ENCODE measurements at regions not wholly inside any gene's neighbourhood (a gene's known extent, or its start where the extent isn't known, plus 50 kb on each side); places are given as distances from the start of the nearest gene placed in this dataset.

- Histone ChIP-seq H3K4me2 (ENCODE audit: low read depth, low read length) (no peak overlapping the region), H2AFZ (ENCODE audit: low read length) (no peak overlapping the region), H3K9me2 (replicated peaks; ENCODE audit: insufficient read depth, low read length) (no peaks in the 10 kb centered on the region), H3K4me3 (ENCODE audit: low read length) (no peak overlapping the region), H3K36me3 (replicated peaks; ENCODE audit: insufficient read depth, low read length) (no peaks in the 10 kb centered on the region), H3K27me3 (replicated peaks; ENCODE audit: insufficient read depth, low read length) (peaks cover 4% of the 10 kb centered on the region; the same call in 1 of the 2 replicates), H3F3A (ENCODE audit: insufficient read depth, low read length) (no peaks in the 10 kb centered on the region), H3K9ac (ENCODE audit: low read length) (no peak overlapping the region), H3K27ac (ENCODE audit: low read length) (no peak overlapping the region), H4K20me1 (ENCODE audit: insufficient read depth, low read length) (no peaks in the 10 kb centered on the region), H3K4me1 (ENCODE audit: low read length) (no peaks in the 10 kb centered on the region), H3K79me2 (ENCODE audit: low read length) (no peaks in the 10 kb centered on the region), H3K9me3 (replicated peaks; ENCODE audit: insufficient read depth, low read length) (no peaks in the 10 kb centered on the region)
- TF ChIP-seq EZH2phosphoT487 (IDR thresholded peaks at IDR 0.05; ENCODE audit: low read length) (no peak), EZH2 (optimal IDR thresholded peaks at IDR 0.05; ENCODE audit: low read depth, low read length) (no peak)
- TF ChIP-seq, protein P1, sequence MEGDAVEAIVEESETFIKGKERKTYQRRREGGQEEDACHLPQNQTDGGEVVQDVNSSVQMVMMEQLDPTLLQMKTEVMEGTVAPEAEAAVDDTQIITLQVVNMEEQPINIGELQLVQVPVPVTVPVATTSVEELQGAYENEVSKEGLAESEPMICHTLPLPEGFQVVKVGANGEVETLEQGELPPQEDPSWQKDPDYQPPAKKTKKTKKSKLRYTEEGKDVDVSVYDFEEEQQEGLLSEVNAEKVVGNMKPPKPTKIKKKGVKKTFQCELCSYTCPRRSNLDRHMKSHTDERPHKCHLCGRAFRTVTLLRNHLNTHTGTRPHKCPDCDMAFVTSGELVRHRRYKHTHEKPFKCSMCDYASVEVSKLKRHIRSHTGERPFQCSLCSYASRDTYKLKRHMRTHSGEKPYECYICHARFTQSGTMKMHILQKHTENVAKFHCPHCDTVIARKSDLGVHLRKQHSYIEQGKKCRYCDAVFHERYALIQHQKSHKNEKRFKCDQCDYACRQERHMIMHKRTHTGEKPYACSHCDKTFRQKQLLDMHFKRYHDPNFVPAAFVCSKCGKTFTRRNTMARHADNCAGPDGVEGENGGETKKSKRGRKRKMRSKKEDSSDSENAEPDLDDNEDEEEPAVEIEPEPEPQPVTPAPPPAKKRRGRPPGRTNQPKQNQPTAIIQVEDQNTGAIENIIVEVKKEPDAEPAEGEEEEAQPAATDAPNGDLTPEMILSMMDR (IDR thresholded peaks at IDR 0.05; ENCODE audit: low read length) = no peak
- no peak for DNase-seq
Observed at GRCh38 chr2:238642973-238643372, 204.9 kb upstream of the TWIST2 start.

GRCh38 chr2:238643400-238643907 lies 204.4 kb upstream of the TWIST2 start:
- no peak overlapping the region for H3K4me3 ChIP-seq (ENCODE audit: low read length)
- no peaks in the 10 kb centered on the region for H4K20me1 ChIP-seq (ENCODE audit: insufficient read depth, low read length)
- H3K4me2 ChIP-seq (ENCODE audit: low read depth, low read length) = no peak overlapping the region
- no peaks in the 10 kb centered on the region for H3K9me2 ChIP-seq (replicated peaks; ENCODE audit: insufficient read depth, low read length)
- no peaks in the 10 kb centered on the region for H3K36me3 ChIP-seq (replicated peaks; ENCODE audit: insufficient read depth, low read length)
- no peak overlapping the region for H3K9ac ChIP-seq (ENCODE audit: low read length)
- H3K9me3 ChIP-seq (replicated peaks; ENCODE audit: insufficient read depth, low read length) = no peaks in the 10 kb centered on the region
- TF ChIP-seq EZH2 (optimal IDR thresholded peaks at IDR 0.05; ENCODE audit: low read depth, low read length) (no peak), EZH2phosphoT487 (IDR thresholded peaks at IDR 0.05; ENCODE audit: low read length) (no peak)
- TF ChIP-seq, protein P1 (IDR thresholded peaks at IDR 0.05; ENCODE audit: low read length) = no peak
- H3K79me2 ChIP-seq (ENCODE audit: low read length) = no peaks in the 10 kb centered on the region
- H3K4me1 ChIP-seq (ENCODE audit: low read length) = no peaks in the 10 kb centered on the region
- H2AFZ ChIP-seq (ENCODE audit: low read length) = no peak overlapping the region
- no peaks in the 10 kb centered on the region for H3F3A ChIP-seq (ENCODE audit: insufficient read depth, low read length)
- peaks cover 4% of the 10 kb centered on the region; the same call in 1 of the 2 replicates for H3K27me3 ChIP-seq (replicated peaks; ENCODE audit: insufficient read depth, low read length)
- DNase-seq = no peak
- no peak overlapping the region for H3K27ac ChIP-seq (ENCODE audit: low read length)

DNA sequence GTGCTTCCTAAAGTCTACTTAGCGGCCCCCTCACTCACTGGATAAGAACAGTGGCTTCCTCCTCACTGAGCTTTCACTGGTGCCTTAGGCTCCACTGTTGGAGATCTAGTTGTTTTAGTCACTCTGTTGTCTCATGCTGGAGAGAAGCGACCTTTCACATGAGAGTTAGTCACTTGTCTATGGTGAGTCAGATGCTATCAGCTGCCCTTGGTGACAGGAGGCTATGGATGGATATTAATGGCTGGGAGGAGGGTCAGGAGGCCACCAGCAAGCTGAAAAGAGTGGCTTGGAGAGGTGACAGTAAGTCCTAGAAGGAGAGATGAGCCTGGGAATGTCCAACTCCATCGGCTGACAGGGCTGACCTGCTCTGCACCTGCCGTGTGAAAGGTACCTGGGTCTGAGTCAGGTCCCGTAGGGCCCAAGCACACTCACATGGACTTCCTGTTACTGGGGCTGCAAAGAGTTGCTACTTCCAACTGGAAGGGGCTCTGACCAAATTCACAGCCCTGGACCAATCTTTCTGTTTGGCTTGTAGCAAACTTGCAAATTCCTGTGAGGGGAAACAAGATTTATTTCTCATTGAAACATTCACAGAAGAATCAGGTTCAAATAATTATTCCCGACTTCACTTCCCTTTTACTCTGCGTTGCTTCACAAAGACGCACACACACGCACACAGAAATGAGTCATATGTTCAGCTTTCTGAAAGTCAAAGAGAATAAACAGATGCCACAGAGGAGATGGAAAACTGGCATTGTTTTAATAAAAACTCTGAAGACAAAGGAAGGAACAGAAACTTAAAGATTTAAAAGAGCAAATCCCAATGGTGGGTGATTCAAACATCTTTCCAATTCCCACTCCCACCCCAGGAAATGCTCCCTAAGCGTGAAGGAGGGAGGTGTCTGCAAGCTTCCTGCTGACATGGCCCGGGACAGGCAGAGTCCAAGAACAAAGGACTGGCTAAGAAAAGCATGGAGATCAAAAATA lies 203.5 kb upstream of the TWIST2 start:
- no peaks in the 10 kb centered on the region for H3K36me3 ChIP-seq (replicated peaks; ENCODE audit: insufficient read depth, low read length)
- no peak overlapping the region for H3K27ac ChIP-seq (ENCODE audit: low read length)
- no peak overlapping the region for H3K9ac ChIP-seq (ENCODE audit: low read length)
- no peak overlapping the region for H2AFZ ChIP-seq (ENCODE audit: low read length)
- TF ChIP-seq, protein P1 (IDR thresholded peaks at IDR 0.05; ENCODE audit: low read length) = no peak
- TF ChIP-seq EZH2phosphoT487 (IDR thresholded peaks at IDR 0.05; ENCODE audit: low read length) (no peak), EZH2 (optimal IDR thresholded peaks at IDR 0.05; ENCODE audit: low read depth, low read length) (no peak)
- no peaks in the 10 kb centered on the region for H4K20me1 ChIP-seq (ENCODE audit: insufficient read depth, low read length)
- H3K79me2 ChIP-seq (ENCODE audit: low read length) = no peaks in the 10 kb centered on the region
- H3K4me3 ChIP-seq (ENCODE audit: low read length) = no peak overlapping the region
- no peaks in the 10 kb centered on the region for H3K9me3 ChIP-seq (replicated peaks; ENCODE audit: insufficient read depth, low read length)
- peaks cover 3% of the 10 kb centered on the region; the same call in 1 of the 2 replicates for H3K27me3 ChIP-seq (replicated peaks; ENCODE audit: insufficient read depth, low read length)
- H3F3A ChIP-seq (ENCODE audit: insufficient read depth, low read length) = no peaks in the 10 kb centered on the region
- H3K4me2 ChIP-seq (ENCODE audit: low read depth, low read length) = no peak overlapping the region
- H3K9me2 ChIP-seq (replicated peaks; ENCODE audit: insufficient read depth, low read length) = no peaks in the 10 kb centered on the region
- no peaks in the 10 kb centered on the region for H3K4me1 ChIP-seq (ENCODE audit: low read length)
- no peak for DNase-seq
